H4 (cell line): ENCODE measurements at regions not wholly inside any gene's neighbourhood (a gene's known extent, or its start where the extent isn't known, plus 50 kb on each side); places are given as distances from the start of the nearest gene placed in this dataset.

Experiments
- DNase-seq: peaks from one replicate; pipeline ENCODE4 v3.0.0-alpha.2; 2015; ENCODE audit warnings: low spot score

GRCh38 chr4:30600246-30601017 lies 119.7 kb upstream of the PCDH7 start:
- peak; percentile 45 for DNase-seq

DNA sequence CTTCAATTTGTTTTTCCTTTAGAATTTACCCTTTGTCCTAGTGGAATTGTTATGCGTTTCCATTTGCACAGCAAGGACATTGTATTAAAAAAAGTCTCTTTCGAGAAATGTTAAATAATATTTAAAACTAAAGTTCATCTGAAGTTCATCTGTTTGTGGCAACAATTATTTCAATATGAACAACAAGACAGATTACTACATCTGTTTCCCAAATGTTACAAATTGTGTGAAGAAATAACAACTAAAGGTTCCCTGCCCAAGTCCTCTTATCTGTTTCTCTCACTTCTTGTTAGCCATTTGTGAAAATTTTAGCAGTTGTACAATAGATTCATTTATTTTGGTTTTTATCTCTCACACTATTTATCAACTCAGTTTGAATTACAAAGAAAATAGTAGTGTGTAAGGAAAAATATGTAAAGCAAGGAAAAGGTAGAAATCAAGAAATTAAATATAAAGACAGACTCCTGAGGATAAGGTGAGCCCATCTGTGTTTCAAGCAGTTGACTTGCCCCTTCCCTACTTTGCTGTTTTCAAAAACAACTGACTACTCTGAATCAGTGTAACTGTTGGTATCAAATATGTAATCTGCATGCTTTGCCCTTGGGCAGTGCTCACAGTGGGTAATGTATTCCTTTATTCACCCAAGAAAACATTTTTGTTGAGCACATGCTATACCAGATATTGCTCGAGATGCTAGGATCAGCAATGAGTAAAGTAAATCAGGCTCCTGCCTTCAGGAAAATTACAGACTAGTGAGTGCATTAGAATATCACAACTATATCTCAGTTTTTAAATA lies 118.9 kb upstream of the PCDH7 start:
- no peak for DNase-seq

GRCh38 chr4:30605616-30606190 lies 114.5 kb upstream of the PCDH7 start:
- no peak for DNase-seq

DNA sequence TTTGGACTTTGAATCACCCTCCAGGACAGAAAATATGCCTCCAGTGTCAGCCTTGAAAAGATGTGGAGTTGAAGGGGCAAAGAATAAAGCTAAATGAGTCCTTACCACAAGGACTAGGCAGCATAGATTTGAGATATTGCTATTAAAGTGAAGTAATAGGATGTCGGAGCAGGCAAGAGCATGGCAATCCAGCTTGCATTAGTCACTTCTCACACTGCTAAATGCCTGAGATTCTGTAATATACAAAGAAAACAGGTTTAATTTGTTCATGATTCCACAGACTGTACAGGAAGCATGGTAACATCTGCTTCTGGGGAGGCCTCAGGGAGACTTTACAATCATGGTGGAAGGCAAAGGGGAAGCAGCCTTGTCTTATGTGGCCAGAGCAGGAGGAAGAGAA lies 109.8 kb upstream of the PCDH7 start:
- no peak for DNase-seq

GRCh38 chr4:30614771-30615170 lies 105.4 kb upstream of the PCDH7 start:
- no peak for DNase-seq

- no peak for DNase-seq
Measured at GRCh38 chr4:30616942-30617646, 103.1 kb upstream of the PCDH7 start.

- no peak for DNase-seq
Measured at GRCh38 chr4:30617836-30618235, 102.3 kb upstream of the PCDH7 start.

- no peak for DNase-seq
Measured at GRCh38 chr4:30619679-30620078, 100.5 kb upstream of the PCDH7 start.

- no peak for DNase-seq
Measured at GRCh38 chr4:30620711-30621110, 99.5 kb upstream of the PCDH7 start.

DNA sequence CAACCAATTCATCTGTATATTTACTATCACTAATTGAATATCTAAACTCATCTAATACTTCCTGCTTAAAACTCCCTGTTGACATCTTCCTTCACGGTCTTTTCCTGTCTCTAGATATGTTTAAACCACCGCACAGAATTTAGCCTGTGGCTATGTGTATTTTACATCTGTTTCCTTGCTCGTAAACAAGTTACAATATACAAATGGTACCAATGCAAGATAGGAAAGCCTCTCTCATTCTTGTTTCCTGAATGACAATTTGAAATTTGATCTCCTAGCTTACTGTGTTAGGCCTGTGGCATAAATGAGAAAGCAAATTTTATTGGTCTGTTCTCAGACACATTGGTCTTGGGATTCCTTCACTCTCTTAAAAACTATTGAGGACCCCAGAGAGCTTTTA lies 89.7 kb upstream of the PCDH7 start:
- peak; percentile 57 for DNase-seq

DNA sequence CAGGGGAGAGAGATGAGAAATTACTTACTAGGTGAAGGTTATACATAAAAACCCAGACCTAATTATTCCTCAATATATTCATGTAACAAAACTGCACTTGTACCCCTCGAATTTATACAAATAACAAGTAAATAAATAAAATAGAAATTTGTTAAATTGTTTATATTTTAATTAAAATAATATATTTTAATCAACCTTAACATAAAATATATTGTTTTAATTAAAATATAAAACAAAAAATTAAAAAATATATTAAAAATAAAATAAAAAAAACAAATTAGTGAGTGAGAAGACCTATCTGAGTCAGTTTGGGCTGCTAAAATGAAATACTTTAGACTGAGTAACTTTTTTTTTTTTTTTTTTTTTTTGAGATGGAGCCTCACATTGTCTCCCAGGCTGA lies 87.4 kb upstream of the PCDH7 start:
- DNase-seq: no peak

DNA sequence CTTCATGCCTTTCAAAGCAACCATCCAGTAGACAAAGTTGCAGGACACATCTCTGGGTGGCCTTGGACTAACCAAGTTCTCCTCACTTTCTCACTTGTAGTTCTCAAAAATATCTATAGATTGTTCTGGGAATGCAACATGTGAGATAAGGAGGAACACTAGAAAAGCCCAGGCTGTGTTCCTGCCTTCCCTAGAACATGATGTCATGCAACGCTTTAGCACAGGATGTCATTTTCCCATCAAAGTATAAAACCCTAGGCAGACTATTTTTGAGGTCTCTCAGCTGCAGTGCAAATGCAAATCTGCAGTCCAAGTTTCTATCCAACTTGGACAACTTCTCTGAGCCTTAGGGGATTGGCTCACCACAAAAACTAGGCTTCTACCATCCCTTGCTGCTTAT lies 78.8 kb upstream of the PCDH7 start:
- no peak for DNase-seq

GRCh38 chr4:30642567-30642966 lies 77.6 kb upstream of the PCDH7 start:
- no peak for DNase-seq

- no peak for DNase-seq
Measured at GRCh38 chr4:30653291-30653690, 66.9 kb upstream of the PCDH7 start.

GRCh38 chr4:30656828-30657227 lies 63.3 kb upstream of the PCDH7 start:
- no peak for DNase-seq

DNA sequence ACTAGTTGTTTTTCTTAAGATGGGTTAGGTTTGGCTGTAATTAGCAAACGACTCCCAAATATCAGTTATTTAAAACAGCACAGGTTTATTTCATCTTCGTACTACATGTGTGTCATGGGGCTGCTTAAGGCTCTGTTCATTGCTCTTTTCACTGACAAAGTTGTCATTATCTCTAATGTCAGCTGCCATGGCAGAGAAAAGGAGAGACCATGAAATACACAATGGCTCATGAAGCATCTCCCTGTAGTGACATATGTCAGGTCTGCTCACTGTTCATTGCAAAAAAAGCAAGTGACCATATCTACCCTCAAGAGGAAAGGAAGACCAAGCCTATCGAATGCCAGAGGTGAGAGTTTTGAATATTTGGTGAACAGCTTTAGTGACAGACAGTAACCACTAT lies 52.2 kb upstream of the PCDH7 start:
- DNase-seq: no peak

DNA sequence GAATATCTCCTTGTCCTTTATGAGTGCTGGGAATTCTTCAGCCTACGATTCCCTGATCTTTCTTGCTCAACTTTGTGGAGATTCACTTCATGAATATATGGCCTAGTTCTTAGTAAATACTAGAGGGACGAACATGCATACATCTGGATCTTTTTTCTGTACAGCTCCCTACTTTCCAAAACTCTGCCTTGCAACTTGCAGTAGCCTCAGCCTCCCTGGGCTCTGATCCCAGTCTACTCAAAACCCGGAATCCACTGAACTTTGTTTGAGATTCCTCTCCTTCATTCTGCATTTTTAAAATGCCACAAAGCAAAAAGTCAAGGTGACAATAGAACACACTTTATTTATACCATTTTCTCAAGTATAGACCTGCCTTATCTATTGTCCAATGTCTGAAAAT lies 50.0 kb upstream of the PCDH7 start:
- DNase-seq: no peak
